ENCODE measurements at regions not wholly inside any gene's neighbourhood (a gene's known extent, or its start where the extent isn't known, plus 50 kb on each side); places are given as distances from the start of the nearest gene placed in this dataset.

DNA sequence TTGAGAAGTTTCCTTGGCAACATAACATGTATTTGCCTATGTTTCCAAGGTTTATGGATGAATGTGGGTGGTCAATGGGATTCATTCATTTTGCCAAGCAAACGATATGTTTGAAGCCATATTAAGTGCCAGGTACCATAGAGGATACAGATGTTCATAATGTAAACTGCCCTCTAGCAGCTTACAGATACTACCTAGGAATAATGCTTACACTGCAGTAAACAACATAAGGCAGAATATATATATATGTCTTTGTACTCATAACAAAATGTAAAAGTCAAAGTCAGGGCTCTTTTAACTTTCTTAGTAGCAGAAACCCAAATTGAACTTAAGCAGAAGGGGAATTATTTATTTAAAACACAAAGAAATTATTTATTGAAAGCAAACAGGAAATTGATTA is 171.6 kb upstream of the TNP1 start:
- Histone ChIP-seq H3K4me1 (ENCODE audit: control insufficient read depth in 5 of 5, insufficient read depth in 5 of 5, low read length in 5 of 5) (peaks cover 4 to 9% (median 9%) of the 10 kb centered on the region in 5 donors), H3K9ac (ENCODE audit: low read length in 5 of 5) (no peak overlapping the region), H3K36me3 (ENCODE audit: control insufficient read depth in 5 of 5, insufficient read depth in 5 of 5, low read length in 5 of 5) (no peaks in the 10 kb centered on the region), H3K9me3 (ENCODE audit: control insufficient read depth in 5 of 5, low read length in 5 of 5) (no peaks in the 10 kb centered on the region), H3K4me3 (ENCODE audit: low read depth in 1 of 5, low read length in 5 of 5) (no peak overlapping the region), H3K27ac (ENCODE audit: low read depth, low read length) (no peak overlapping the region), H3K27me3 (ENCODE audit: control insufficient read depth in 5 of 5, insufficient read depth in 4 of 5, low read length in 5 of 5) (peaks cover 0 to 3% (median 0%) of the 10 kb centered on the region in 5 donors)

DNA sequence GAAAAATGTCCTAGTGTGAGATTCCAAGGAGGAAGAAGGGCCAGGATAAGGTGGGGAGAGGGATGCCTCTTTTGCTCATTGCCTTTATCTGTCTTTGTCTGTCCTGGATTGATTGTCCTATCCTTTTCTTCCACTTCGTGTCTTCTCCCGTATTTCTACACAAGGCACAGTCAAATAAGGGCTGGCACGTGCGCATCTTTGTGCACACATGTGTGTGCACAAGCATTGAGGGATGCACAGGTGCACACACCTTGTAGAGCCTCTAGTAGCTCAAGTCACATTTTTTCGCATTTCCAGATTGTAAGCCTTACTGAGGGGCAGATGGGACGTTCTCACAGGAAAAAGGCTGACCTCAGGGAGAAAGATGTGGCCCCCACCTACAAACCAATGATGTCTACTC is 170.2 kb upstream of the TNP1 start:
- Histone ChIP-seq H3K27me3 (ENCODE audit: control insufficient read depth in 5 of 5, insufficient read depth in 4 of 5, low read length in 5 of 5) (peaks cover 0 to 3% (median 0%) of the 10 kb centered on the region in 5 donors), H3K36me3 (ENCODE audit: control insufficient read depth in 5 of 5, insufficient read depth in 5 of 5, low read length in 5 of 5) (no peaks in the 10 kb centered on the region), H3K4me3 (ENCODE audit: low read depth in 1 of 5, low read length in 5 of 5) (no peak overlapping the region), H3K27ac (ENCODE audit: low read depth, low read length) (no peak overlapping the region), H3K4me1 (ENCODE audit: control insufficient read depth in 5 of 5, insufficient read depth in 5 of 5, low read length in 5 of 5) (no peaks in the 10 kb centered on the region), H3K9me3 (ENCODE audit: control insufficient read depth in 5 of 5, low read length in 5 of 5) (no peaks in the 10 kb centered on the region), H3K9ac (ENCODE audit: low read length in 5 of 5) (no peak overlapping the region)

DNA sequence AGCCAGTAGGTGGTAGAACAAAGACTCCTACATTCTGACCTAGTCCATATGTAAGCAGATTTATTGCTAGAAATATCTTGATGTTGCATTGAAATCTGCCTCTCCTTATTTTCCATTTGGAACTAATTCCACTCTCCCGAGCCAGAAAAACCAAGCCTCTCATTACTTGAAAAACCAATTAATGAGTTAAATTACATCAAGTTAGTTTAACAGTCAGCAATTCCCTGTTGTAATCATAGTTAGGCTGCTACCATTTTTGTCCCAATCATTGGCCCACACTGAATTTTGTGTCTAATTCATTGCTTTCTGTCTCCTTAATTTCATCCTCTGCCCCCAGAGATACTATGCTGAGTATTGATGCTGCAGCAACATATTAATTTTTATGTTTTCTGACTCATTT is 168.3 kb upstream of the TNP1 start:
- H3K9me3 ChIP-seq (ENCODE audit: control insufficient read depth in 5 of 5, low read length in 5 of 5) = no peaks in the 10 kb centered on the region
- H3K36me3 ChIP-seq (ENCODE audit: control insufficient read depth in 5 of 5, insufficient read depth in 5 of 5, low read length in 5 of 5) = no peaks in the 10 kb centered on the region
- no peak overlapping the region for H3K9ac ChIP-seq (ENCODE audit: low read length in 5 of 5)
- peaks cover 0 to 3% (median 0%) of the 10 kb centered on the region in 5 donors for H3K27me3 ChIP-seq (ENCODE audit: control insufficient read depth in 5 of 5, insufficient read depth in 4 of 5, low read length in 5 of 5)
- no peak overlapping the region for H3K4me3 ChIP-seq (ENCODE audit: low read depth in 1 of 5, low read length in 5 of 5)
- H3K27ac ChIP-seq (ENCODE audit: low read depth, low read length) = no peak overlapping the region
- no peaks in the 10 kb centered on the region for H3K4me1 ChIP-seq (ENCODE audit: control insufficient read depth in 5 of 5, insufficient read depth in 5 of 5, low read length in 5 of 5)

DNA sequence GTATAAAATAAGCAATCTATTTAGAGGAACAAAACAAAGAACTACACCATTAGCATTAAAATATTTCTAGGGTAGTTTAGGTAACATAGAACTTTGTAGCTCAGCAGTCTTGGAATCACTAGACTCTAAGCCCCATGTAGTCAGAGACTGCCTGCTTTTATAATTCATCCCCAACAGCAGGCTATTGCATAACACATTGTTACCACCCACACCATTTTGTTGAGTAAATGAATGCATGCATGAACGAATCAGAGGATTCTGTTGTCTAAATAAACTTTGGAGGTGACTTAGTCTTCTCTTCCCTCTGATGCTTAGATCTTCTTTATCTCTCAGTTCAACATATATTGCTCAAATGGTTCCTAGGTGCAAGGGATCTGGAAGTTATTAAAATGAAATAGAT is 167.6 kb upstream of the TNP1 start:
- H3K4me3 ChIP-seq (ENCODE audit: low read depth in 1 of 5, low read length in 5 of 5) = no peak overlapping the region
- no peaks in the 10 kb centered on the region for H3K9me3 ChIP-seq (ENCODE audit: control insufficient read depth in 5 of 5, low read length in 5 of 5)
- H3K4me1 ChIP-seq (ENCODE audit: control insufficient read depth in 5 of 5, insufficient read depth in 5 of 5, low read length in 5 of 5) = no peaks in the 10 kb centered on the region
- peaks cover 0 to 3% (median 0%) of the 10 kb centered on the region in 5 donors for H3K27me3 ChIP-seq (ENCODE audit: control insufficient read depth in 5 of 5, insufficient read depth in 4 of 5, low read length in 5 of 5)
- no peaks in the 10 kb centered on the region for H3K36me3 ChIP-seq (ENCODE audit: control insufficient read depth in 5 of 5, insufficient read depth in 5 of 5, low read length in 5 of 5)
- no peak overlapping the region for H3K9ac ChIP-seq (ENCODE audit: low read length in 5 of 5)
- H3K27ac ChIP-seq (ENCODE audit: low read depth, low read length) = no peak overlapping the region

DNA sequence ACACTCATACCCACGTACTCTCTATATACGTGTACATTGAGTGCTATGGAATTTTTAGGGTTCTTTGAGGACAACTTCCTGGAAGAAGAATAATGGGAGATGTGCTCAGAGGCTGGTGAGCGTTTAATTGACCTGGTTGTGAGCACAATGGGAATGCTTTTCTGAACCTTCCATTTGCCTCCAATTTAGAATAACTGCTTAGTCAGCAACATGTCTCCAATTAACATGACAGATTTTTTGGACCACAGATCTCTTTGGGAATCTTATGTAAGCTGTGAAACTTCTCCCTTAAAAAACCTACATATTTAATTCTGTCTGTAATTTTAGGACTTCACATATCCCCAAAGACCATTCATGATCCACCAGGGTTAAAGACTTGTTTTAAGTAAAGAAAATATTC is 166.7 kb upstream of the TNP1 start:
- H3K9me3 ChIP-seq (ENCODE audit: control insufficient read depth in 5 of 5, low read length in 5 of 5) = no peaks in the 10 kb centered on the region
- no peak overlapping the region for H3K4me3 ChIP-seq (ENCODE audit: low read depth in 1 of 5, low read length in 5 of 5)

DNA sequence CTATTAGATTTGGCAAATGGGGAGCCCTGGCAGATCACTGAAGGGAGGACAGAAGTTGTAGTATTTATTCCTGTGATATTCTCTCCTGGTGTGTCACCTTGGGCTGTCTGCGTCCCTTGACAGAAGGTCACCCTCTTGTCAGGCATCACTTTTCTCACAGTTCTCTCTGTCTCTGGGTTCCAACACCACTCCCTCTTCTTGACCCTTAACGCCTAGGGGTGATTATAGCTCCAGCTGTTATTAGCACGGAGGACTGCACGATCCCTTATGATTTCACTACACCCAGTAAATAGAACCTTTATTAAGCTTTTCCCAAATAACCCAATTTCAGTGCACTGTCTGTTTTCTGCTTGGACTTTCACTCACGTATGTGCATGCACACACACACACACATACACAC is 166.3 kb upstream of the TNP1 start:
- Histone ChIP-seq H3K9ac (ENCODE audit: low read length in 5 of 5) (no peak overlapping the region), H3K4me3 (ENCODE audit: low read depth in 1 of 5, low read length in 5 of 5) (no peak overlapping the region), H3K27me3 (ENCODE audit: control insufficient read depth in 5 of 5, insufficient read depth in 4 of 5, low read length in 5 of 5) (peaks cover 0 to 3% (median 0%) of the 10 kb centered on the region in 5 donors), H3K9me3 (ENCODE audit: control insufficient read depth in 5 of 5, low read length in 5 of 5) (no peaks in the 10 kb centered on the region), H3K36me3 (ENCODE audit: control insufficient read depth in 5 of 5, insufficient read depth in 5 of 5, low read length in 5 of 5) (no peaks in the 10 kb centered on the region), H3K27ac (ENCODE audit: low read depth, low read length) (no peak overlapping the region), H3K4me1 (ENCODE audit: control insufficient read depth in 5 of 5, insufficient read depth in 5 of 5, low read length in 5 of 5) (no peaks in the 10 kb centered on the region)

More for the DNA sequence above, 166.7 kb upstream of the TNP1 start:
- H3K27me3 ChIP-seq (ENCODE audit: control insufficient read depth in 5 of 5, insufficient read depth in 4 of 5, low read length in 5 of 5) = peaks cover 0 to 3% (median 0%) of the 10 kb centered on the region in 5 donors
- H3K27ac ChIP-seq (ENCODE audit: low read depth, low read length) = no peak overlapping the region
- H3K4me1 ChIP-seq (ENCODE audit: control insufficient read depth in 5 of 5, insufficient read depth in 5 of 5, low read length in 5 of 5) = no peaks in the 10 kb centered on the region
- no peaks in the 10 kb centered on the region for H3K36me3 ChIP-seq (ENCODE audit: control insufficient read depth in 5 of 5, insufficient read depth in 5 of 5, low read length in 5 of 5)
- H3K9ac ChIP-seq (ENCODE audit: low read length in 5 of 5) = no peak overlapping the region

DNA sequence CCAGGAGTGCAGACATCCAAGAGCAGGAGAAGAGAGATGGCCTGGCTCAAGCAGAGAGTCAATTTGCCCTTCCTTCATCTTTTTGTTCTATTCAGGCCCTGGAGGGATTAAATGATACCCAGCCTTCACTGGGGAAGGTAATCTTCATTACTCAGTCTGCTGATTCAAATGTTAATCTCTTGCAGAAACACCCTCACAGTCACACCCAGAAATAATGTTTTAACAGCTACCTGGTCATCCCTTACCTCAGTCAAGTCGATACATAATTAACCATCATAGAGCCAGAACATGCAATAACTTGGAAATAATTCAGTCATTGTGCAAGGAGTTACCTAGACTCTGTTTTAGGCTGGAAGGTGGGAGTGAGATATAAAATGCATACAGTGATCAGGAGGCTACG is 163.7 kb upstream of the TNP1 start:
- H3K4me1 ChIP-seq (ENCODE audit: control insufficient read depth in 5 of 5, insufficient read depth in 5 of 5, low read length in 5 of 5) = no peaks in the 10 kb centered on the region
- H3K9ac ChIP-seq (ENCODE audit: low read length in 5 of 5) = no peak overlapping the region
- H3K36me3 ChIP-seq (ENCODE audit: control insufficient read depth in 5 of 5, insufficient read depth in 5 of 5, low read length in 5 of 5) = no peaks in the 10 kb centered on the region
- no peaks in the 10 kb centered on the region for H3K9me3 ChIP-seq (ENCODE audit: control insufficient read depth in 5 of 5, low read length in 5 of 5)
- H3K27ac ChIP-seq (ENCODE audit: low read depth, low read length) = no peak overlapping the region
- H3K27me3 ChIP-seq (ENCODE audit: control insufficient read depth in 5 of 5, insufficient read depth in 4 of 5, low read length in 5 of 5) = peaks cover 0 to 2% (median 0%) of the 10 kb centered on the region in 5 donors
- H3K4me3 ChIP-seq (ENCODE audit: low read depth in 1 of 5, low read length in 5 of 5) = no peak overlapping the region

DNA sequence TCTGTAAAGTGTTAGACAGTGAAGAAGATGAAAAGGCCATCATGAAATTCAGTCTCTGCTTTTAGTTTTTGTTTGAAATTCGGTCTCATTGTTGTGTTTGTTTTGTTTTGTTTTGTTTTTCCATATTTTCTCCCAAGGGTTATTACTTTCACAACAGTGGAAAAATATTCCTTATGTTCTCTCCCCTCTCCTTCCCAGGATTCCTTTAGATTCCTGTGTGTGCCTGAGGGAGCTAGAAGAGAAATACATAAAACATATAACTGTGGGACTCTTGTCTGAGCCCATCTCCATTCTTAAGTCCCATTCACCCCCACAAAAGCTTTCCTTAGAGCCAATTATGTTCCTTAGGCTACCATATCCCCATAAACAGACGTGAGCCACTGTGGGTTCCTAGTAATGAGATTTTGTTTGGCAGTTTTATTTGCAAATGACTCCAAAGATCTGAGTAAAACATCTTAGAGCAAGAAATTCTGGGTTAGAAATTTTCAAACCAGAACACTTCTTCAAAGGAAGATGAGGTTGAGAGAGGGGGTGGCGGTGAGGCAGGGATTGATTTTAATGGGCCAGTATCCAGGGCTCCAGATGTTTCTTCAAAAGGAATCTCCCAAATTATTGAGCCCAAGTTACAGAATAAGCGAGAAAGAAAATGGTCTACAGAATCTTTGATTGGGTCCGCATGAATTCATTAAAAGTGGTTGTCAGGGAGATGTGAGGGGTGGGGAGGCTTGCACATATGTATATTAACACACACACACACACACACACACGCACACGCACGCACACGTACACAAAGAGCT is 157.8 kb upstream of the TNP1 start:
- no peaks in the 10 kb centered on the region for H3K9me3 ChIP-seq (ENCODE audit: control insufficient read depth in 5 of 5, low read length in 5 of 5)
- no peak overlapping the region for H3K4me3 ChIP-seq (ENCODE audit: low read depth in 1 of 5, low read length in 5 of 5)
- no peaks in the 10 kb centered on the region for H3K36me3 ChIP-seq (ENCODE audit: control insufficient read depth in 5 of 5, insufficient read depth in 5 of 5, low read length in 5 of 5)
- no peak overlapping the region for H3K9ac ChIP-seq (ENCODE audit: low read length in 5 of 5)
- H3K27me3 ChIP-seq (ENCODE audit: control insufficient read depth in 5 of 5, insufficient read depth in 4 of 5, low read length in 5 of 5) = peaks cover 0 to 3% (median 2%) of the 10 kb centered on the region in 5 donors
- no peak overlapping the region for H3K27ac ChIP-seq (ENCODE audit: low read depth, low read length)
- no peaks in the 10 kb centered on the region for H3K4me1 ChIP-seq (ENCODE audit: control insufficient read depth in 5 of 5, insufficient read depth in 5 of 5, low read length in 5 of 5)

DNA sequence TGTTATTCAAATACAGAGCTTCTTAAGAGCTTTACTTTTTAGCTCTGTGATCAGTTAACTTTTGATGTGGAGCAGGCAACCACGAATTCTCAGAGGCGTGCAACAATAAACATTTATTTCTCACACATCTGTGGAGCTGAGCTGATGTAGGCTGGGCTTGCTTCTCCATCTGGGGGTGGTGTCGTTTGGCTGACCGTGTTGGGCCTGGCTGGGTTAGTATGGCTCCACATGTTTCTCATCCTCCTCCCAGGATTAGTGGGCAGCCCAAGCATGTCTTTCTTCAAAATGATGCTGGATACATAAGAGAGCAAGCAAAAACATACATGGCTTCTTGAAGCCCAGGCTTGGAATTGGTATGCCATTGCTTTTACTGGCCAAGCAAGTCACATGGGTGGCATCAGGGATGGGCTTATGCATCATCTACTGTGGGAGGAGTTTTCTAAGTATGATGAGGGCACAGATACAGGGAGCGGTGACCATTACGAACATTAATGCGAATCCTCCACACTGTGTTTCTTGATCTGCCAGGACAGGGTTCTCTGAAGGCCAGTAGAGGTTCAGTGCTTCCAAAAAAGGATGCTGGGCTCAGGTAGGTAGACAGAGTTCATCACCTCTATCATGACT is 157.0 kb upstream of the TNP1 start:
- Histone ChIP-seq H3K4me1 (ENCODE audit: control insufficient read depth in 5 of 5, insufficient read depth in 5 of 5, low read length in 5 of 5) (no peaks in the 10 kb centered on the region), H3K9me3 (ENCODE audit: control insufficient read depth in 5 of 5, low read length in 5 of 5) (no peaks in the 10 kb centered on the region), H3K9ac (ENCODE audit: low read length in 5 of 5) (no peak overlapping the region), H3K27me3 (ENCODE audit: control insufficient read depth in 5 of 5, insufficient read depth in 4 of 5, low read length in 5 of 5) (peaks cover 0 to 7% (median 2%) of the 10 kb centered on the region in 5 donors), H3K4me3 (ENCODE audit: low read depth in 1 of 5, low read length in 5 of 5) (no peak overlapping the region), H3K27ac (ENCODE audit: low read depth, low read length) (no peak overlapping the region), H3K36me3 (ENCODE audit: control insufficient read depth in 5 of 5, insufficient read depth in 5 of 5, low read length in 5 of 5) (no peaks in the 10 kb centered on the region)

DNA sequence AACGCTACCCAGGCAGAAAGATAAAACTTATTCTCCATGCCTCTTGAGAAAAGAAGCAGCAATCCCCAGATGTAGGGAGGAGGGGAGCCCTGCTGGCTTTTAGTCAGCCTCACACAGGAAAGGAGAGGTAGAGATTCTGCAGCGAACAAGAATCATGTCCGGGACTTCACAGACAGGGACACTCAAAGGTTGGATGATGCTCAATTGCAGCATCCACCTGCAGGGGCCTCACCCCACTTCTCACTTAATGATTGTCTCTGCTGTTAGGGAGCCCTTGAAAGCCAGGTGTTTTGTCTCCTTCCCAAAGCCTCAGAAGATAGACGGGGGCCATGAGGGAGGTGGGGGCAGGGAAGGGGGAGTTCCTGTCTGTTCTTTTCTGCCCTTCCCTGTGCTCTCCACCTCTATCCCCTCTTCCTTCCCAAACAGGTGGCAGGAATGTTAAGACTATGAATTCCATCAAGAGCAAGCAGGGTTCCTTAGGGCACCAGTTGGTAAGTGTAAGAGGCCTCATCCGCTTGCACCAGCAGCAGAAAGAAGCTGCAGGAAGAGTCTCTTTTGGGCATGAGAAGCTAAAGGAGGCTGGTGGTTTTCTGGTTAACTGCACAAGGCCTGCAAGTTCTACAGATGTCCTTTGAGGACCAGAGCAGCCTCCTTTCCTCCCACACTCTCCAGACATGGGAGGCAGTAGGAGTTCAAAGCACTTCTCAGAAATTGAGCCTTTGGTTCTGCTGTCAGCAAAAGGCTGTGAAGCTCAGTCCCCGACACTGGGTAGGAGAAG is 154.7 kb upstream of the TNP1 start:
- H3K9me3 ChIP-seq (ENCODE audit: control insufficient read depth in 5 of 5, low read length in 5 of 5) = no peaks in the 10 kb centered on the region
- no peaks in the 10 kb centered on the region for H3K36me3 ChIP-seq (ENCODE audit: control insufficient read depth in 5 of 5, insufficient read depth in 5 of 5, low read length in 5 of 5)
- no peak overlapping the region for H3K4me3 ChIP-seq (ENCODE audit: low read depth in 1 of 5, low read length in 5 of 5)
- no peaks in the 10 kb centered on the region for H3K4me1 ChIP-seq (ENCODE audit: control insufficient read depth in 5 of 5, insufficient read depth in 5 of 5, low read length in 5 of 5)
- H3K27ac ChIP-seq (ENCODE audit: low read depth, low read length) = no peak overlapping the region
- no peak overlapping the region for H3K9ac ChIP-seq (ENCODE audit: low read length in 5 of 5)
- peaks cover 0 to 7% (median 2%) of the 10 kb centered on the region in 5 donors for H3K27me3 ChIP-seq (ENCODE audit: control insufficient read depth in 5 of 5, insufficient read depth in 4 of 5, low read length in 5 of 5)
